Endothelial cell of umbilical vein (primary cell): ENCODE measurements at regions not wholly inside any gene's neighbourhood (a gene's known extent, or its start where the extent isn't known, plus 50 kb on each side); places are given as distances from the start of the nearest gene placed in this dataset.
"Not testable (repeated sequence)": the region's sequence is repeated elsewhere in the genome, so short reads cannot be mapped to it uniquely, and the experiment has no call there.

Experiments used
- BruUV-seq: library from RNA; stranded (reverse); fragments of 400-500 nt; replicated peaks from 2 replicates; lab custom pipeline; 2021; lab: Mats Ljungman, UMichigan
- CTCF ChIA-PET: fragments of 300-600, 350-600 bp; sonication (Branson Sonifier 250); formaldehyde crosslinking; loops from one replicate; lab custom pipeline; 2021; ENCODE audit warnings: antibody characterized with exemption, inconsistent platforms; lab: Charles Lee
- POLR2A ChIA-PET: fragments of 300-600, 350-600 bp; sonication (Branson Sonifier 250); formaldehyde crosslinking; loops from one replicate; lab custom pipeline; 2021; ENCODE audit warnings: antibody characterized with exemption, inconsistent platforms; lab: Charles Lee
- DNase-seq: peaks from one replicate; pipeline ENCODE4 v3.0.0-alpha.2; 2011; ENCODE audit warnings: low read depth, low spot score
- FAIRE-seq: peaks from 2 replicates; lab custom pipeline; 2011; peaks lifted over from hg19 to GRCh38; lab: Jason Lieb, UNC
- H2AFZ ChIP-seq: 2 replicates; pipeline ENCODE4 v1.6.0; 2012; ENCODE audit warnings: low read depth, low read length, control low read depth, inconsistent platforms
- H3K27ac ChIP-seq: 2 replicates; pipeline ENCODE4 v1.5.1; 2011; ENCODE audit warnings: low read depth, mild to moderate bottlenecking, control low read depth, low read length, moderate library complexity; ENCODE audit not compliant: insufficient read depth
- H3K27me3 ChIP-seq, 2 experiments: 2 replicates each; pipeline versions ENCODE4 v1.6.0 to v1.6.1; 2011; ENCODE audit warnings: low read length in 2 of 2, mixed read lengths in 1 of 2; ENCODE audit not compliant: control insufficient read depth in 2 of 2, insufficient read depth in 2 of 2
- H3K36me3 ChIP-seq, 2 experiments: 2 replicates in 1 of 2; 3 replicates in 1 of 2; pipeline ENCODE4 v1.5.1; 2011; ENCODE audit warnings: low read length in 2 of 2, mild to moderate bottlenecking in 1 of 2, moderate library complexity in 1 of 2; ENCODE audit not compliant: control insufficient read depth in 2 of 2, insufficient read depth in 2 of 2; ENCODE audit errors: extremely low read depth in 1 of 2
- H3K4me1 ChIP-seq: 3 replicates; pipeline ENCODE4 v1.5.1; 2011; ENCODE audit warnings: mild to moderate bottlenecking, low read length; ENCODE audit not compliant: control insufficient read depth, insufficient read depth; ENCODE audit errors: extremely low read depth
- H3K4me2 ChIP-seq: 2 replicates; pipeline ENCODE4 v1.6.1; 2011; ENCODE audit warnings: low read length, control low read depth, mixed read lengths; ENCODE audit not compliant: insufficient read depth
- H3K4me3 ChIP-seq, 3 experiments: fragments of 200-600 bp in 1 of 3; sonication (generic), shearing (Covaris generic) in 1 of 3; replicated peaks in 1 of 3; 2 replicates each; pipeline ENCODE4 v1.5.1; 2011 to 2016; ENCODE audit warnings: control low read depth in 3 of 3, low read length in 3 of 3, mild to moderate bottlenecking in 2 of 3, inconsistent platforms in 1 of 3, low read depth in 1 of 3, moderate library complexity in 1 of 3; ENCODE audit not compliant: insufficient read depth in 1 of 3
- H3K79me2 ChIP-seq: 2 replicates; pipeline ENCODE4 v1.6.0; 2012; ENCODE audit warnings: low read length, inconsistent platforms; ENCODE audit not compliant: control insufficient read depth, insufficient read depth
- H3K9ac ChIP-seq: replicated peaks from 2 replicates; pipeline ENCODE3; 2011; ENCODE audit warnings: low read length, control low read depth; ENCODE audit not compliant: insufficient read depth; ENCODE audit errors: extremely low read depth
- H3K9me1 ChIP-seq: replicated peaks from 3 replicates; pipeline ENCODE4 v1.6.0; 2011; ENCODE audit warnings: mild to moderate bottlenecking, low read length; ENCODE audit not compliant: control insufficient read depth, insufficient read depth; ENCODE audit errors: extremely low read depth
- H3K9me3 ChIP-seq: replicated peaks from 2 replicates; pipeline ENCODE4 v1.5.1; 2012; ENCODE audit warnings: low read length, inconsistent platforms; ENCODE audit not compliant: control insufficient read depth, insufficient read depth
- H4K20me1 ChIP-seq: replicated peaks from 2 replicates; pipeline ENCODE3; 2011; ENCODE audit warnings: mild to moderate bottlenecking, low read length; ENCODE audit not compliant: control insufficient read depth, insufficient read depth; ENCODE audit errors: extremely low read depth
- FOS ChIP-seq: IDR thresholded peaks from 2 replicates; pipeline ENCODE4 v1.6.1; 2011; ENCODE audit warnings: mild to moderate bottlenecking, low read length, moderate library complexity, borderline replicate concordance; ENCODE audit not compliant: insufficient read depth
- MYC ChIP-seq: IDR thresholded peaks from one replicate; pipeline ENCODE4 v1.6.1; 2011; ENCODE audit warnings: mild to moderate bottlenecking, low read depth, low read length
- POLR2A ChIP-seq: IDR thresholded peaks from 2 replicates; pipeline ENCODE4 v1.6.1; 2012; ENCODE audit warnings: low read depth, mild to moderate bottlenecking, control low read depth, low read length
- dilution Hi-C: fragments of 300-500 bp; cut with MboI; formaldehyde crosslinking; loops from one replicate; pipeline ENCODE4 v1.15.0; 2019; ENCODE audit warnings: low sequenced_read_pairs; ENCODE audit not compliant: extremely low pct_ligation_motif_present
- intact Hi-C: fragments of 100-400 bp; cut with micrococcal nuclease; formaldehyde crosslinking; loops from one replicate; pipeline ENCODE4 v1.10.0; 2022

DNA sequence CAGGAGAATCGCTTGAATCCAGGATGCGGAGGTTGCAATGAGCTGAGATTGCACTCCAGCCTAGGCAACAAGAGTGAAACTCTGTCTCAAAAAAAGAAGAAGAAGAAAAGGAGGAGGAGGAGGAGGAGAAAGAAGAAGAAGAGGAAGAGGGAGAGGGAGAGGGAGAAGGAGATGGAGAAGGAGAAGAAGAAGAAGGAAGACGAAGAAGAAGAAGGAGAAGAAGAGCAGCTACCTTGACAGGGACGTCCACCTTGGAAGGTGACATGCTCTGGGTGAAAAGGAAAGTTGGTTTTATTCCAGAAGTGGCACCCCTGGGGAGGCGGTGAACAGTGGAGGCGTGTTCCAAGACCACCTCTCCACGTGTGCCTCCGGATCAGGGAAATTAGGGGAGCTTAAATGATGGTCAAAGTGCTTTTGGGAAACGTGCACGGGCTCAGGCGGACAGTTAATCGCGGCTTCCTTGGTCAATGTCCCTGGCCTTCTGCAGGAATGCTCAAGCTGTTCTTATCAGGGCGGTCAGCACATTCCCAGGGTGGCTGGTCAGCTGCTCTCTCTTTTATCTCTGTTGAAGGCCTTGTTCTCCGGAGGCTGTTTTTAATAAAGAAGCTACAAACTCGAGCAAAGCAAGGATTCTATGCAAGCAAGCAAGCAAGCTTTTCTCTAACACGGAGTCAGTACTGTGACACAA, 78.9 kb upstream of the PEG3 start:
- no TSS peak for BruUV-seq
- Histone ChIP-seq H3K79me2 (no peaks in the 10 kb centered on the region), H3K27ac (no peak overlapping the region), H2AFZ (no peak overlapping the region), H3K9me3 (peaks cover 2% of the 10 kb centered on the region), H3K4me3 (no peak overlapping the region), H3K4me2 (no peak overlapping the region), H3K27me3 (no peaks in the 10 kb centered on the region), H4K20me1 (no peaks in the 10 kb centered on the region), H3K4me1 (no peaks in the 10 kb centered on the region), H3K36me3 (no peaks in the 10 kb centered on the region), H3K9me1 (no peaks in the 10 kb centered on the region), H3K9ac (no peak overlapping the region)
- no peak for DNase-seq
- dilution Hi-C loops (no loop called here), intact Hi-C loops (no loop called here)
- TF ChIP-seq POLR2A (no peak), FOS (no peak), MYC (no peak)
- FAIRE-seq, result no peak
- ChIA-PET POLR2A (no interaction called here), CTCF (no interaction called here)

- H3K9me3 ChIP-seq, H3K36me3 ChIP-seq, H2AFZ ChIP-seq, H3K27ac ChIP-seq, DNase-seq, dilution Hi-C loops, H3K9me1 ChIP-seq, H4K20me1 ChIP-seq, FAIRE-seq, CTCF ChIA-PET, H3K9ac ChIP-seq, H3K79me2 ChIP-seq, H3K4me2 ChIP-seq, BruUV-seq, intact Hi-C loops, H3K4me3 ChIP-seq, POLR2A ChIA-PET, H3K27me3 ChIP-seq, H3K4me1 ChIP-seq: not testable (repeated sequence)
These were observed 85.6 kb upstream of the PEG3 start for GRCh38 chr19:56926094-56926493.
